ENCODE measurements at regions not wholly inside any gene's neighbourhood (a gene's known extent, or its start where the extent isn't known, plus 50 kb on each side); places are given as distances from the start of the nearest gene placed in this dataset.

- DNase-seq (ENCODE audit: low read depth in 4 of 4, low spot score in 3 of 4) = no peak
Observed at GRCh38 chr11:104370478-104370877, 206.5 kb upstream of the PDGFD start.

DNA sequence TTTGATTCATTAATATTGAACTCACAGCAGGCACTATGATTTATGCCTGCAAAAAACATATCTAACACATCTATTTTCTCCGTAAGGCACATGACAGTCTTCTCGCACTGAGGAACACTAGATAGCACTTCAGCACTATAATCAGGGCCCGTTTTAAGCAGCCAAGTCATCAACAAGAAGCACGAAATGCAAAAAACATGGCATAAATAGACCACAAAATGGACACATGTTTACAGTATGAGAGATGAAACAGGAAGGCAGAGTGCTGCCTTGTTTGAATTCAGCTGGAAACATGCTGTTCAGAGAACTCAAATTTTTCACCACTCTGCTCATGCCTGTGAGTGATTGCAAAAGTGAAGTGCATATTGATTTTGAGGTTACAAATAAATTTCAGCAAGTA lies 205.8 kb upstream of the PDGFD start:
- DNase-seq (ENCODE audit: low read depth in 4 of 4, low spot score in 3 of 4) = no peak

GRCh38 chr11:104366321-104366734 lies 202.4 kb upstream of the PDGFD start:
- no peak for DNase-seq (ENCODE audit: low read depth in 4 of 4, low spot score in 3 of 4)

DNA sequence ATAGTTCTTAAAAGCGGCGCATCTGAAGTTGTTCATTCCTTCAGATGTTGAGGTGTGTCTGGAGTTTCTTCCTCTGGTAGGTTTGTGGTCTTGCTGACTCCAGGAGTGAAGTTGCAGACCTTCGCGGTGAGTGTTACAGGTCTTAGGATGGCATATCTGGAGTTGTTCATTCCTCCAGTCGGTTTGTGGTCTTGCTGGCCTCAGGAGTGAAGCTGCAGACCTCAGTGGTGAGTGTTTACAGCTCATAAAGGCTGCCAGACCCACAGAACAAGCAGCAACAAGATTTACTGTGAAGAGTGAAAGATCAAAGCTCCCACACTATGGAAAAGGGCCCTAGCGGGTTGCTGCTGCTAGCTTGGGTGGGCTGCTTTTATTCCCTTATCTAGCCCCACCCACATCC lies 201.7 kb upstream of the PDGFD start:
- no peak for DNase-seq (ENCODE audit: low read depth in 4 of 4, low spot score in 3 of 4)

GRCh38 chr11:104361975-104362374 lies 198.0 kb upstream of the PDGFD start:
- DNase-seq (ENCODE audit: low read depth in 4 of 4, low spot score in 3 of 4) = no peak

DNA sequence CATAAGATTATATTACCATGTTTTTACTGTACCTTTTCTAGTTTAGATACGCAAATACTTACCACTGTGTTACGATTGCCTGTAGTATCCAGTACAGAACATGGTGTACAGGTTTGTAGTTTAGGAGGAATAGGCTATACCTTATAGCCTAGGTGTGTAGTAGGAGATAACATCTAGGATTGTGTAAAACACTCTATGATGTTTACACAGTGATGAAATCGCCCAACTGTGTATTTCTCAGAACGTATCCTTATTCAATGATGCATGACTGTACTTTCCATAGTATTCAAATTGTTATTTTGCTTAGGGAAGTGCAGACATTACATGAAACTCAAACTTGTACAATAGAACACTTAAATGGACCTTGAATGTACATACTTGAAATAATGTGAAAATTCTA lies 188.1 kb upstream of the PDGFD start:
- DNase-seq (ENCODE audit: low read depth in 4 of 4, low spot score in 3 of 4) = no peak

- DNase-seq (ENCODE audit: low read depth in 4 of 4, low spot score in 3 of 4) = no peak
Observed at GRCh38 chr11:104343578-104343977, 179.6 kb upstream of the PDGFD start.

DNA sequence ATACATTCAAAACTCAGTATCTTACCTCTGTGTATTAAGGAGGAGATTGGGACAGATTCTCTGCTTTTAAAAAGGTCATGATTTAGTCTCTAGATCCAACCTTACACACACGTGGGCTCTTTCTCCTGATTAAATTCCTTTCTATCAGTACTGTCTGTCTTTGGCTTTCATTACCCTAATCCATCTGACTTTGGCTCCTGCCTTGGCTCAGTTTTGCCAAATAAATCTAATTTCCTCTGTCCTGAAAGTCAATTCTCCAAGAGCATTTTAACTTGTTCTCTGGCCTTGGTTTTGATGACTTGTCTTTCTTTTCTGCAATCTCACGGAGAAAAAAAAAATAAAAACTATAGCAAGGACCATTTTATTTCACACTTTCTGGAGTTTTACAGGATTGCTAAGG lies 176.6 kb upstream of the PDGFD start:
- no peak for DNase-seq (ENCODE audit: low read depth in 4 of 4, low spot score in 3 of 4)

- DNase-seq (ENCODE audit: low read depth in 4 of 4, low spot score in 3 of 4) = no peak
Observed at GRCh38 chr11:104339380-104339831, 175.5 kb upstream of the PDGFD start.

GRCh38 chr11:104338186-104338585 lies 174.2 kb upstream of the PDGFD start:
- no peak for DNase-seq (ENCODE audit: low read depth in 4 of 4, low spot score in 3 of 4)

GRCh38 chr11:104337273-104337672 lies 173.3 kb upstream of the PDGFD start:
- DNase-seq (ENCODE audit: low read depth in 4 of 4, low spot score in 3 of 4) = no peak

GRCh38 chr11:104333977-104334376 lies 170.0 kb upstream of the PDGFD start:
- DNase-seq (ENCODE audit: low read depth in 4 of 4, low spot score in 3 of 4) = no peak

GRCh38 chr11:104332110-104332509 lies 168.2 kb upstream of the PDGFD start:
- DNase-seq (ENCODE audit: low read depth in 4 of 4, low spot score in 3 of 4) = no peak

- DNase-seq (ENCODE audit: low read depth in 4 of 4, low spot score in 3 of 4) = no peak
Observed at GRCh38 chr11:104329078-104329665, 165.2 kb upstream of the PDGFD start.

GRCh38 chr11:104328512-104328907 lies 164.6 kb upstream of the PDGFD start:
- DNase-seq (ENCODE audit: low read depth in 4 of 4, low spot score in 3 of 4) = no peak

DNA sequence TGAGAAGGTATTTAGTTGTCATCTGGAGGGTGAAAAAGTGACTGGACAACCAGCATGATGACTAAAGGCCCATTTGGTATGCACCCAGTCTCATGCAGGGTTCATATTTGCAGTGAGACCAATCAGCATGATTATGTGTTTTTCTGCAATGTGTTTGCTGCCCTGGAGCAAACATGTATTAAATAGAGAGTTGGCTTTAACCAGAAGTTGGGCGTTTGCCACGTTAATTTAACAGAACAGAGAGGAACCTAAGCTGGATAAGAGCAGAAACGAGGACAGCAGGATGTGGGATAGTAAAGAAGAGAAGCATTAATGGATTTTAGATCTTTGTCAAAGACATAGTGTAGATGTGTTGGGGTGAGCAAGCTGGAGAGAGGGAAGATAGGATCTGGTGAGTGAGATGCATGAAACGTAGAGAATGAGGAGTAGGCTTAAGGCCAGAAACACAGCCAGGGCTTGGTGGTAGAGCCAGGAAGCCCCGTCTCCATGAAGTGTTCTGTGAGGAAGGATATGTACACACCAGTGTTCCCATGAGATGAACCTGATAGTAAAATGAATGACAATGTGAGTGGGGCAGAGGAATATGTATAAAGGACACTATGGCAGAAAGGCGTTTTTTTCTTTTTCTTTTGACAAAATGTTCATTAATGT lies 164.0 kb upstream of the PDGFD start:
- DNase-seq (ENCODE audit: low read depth in 4 of 4, low spot score in 3 of 4) = no peak

GRCh38 chr11:104325093-104325492 lies 161.1 kb upstream of the PDGFD start:
- no peak for DNase-seq (ENCODE audit: low read depth in 4 of 4, low spot score in 3 of 4)

DNA sequence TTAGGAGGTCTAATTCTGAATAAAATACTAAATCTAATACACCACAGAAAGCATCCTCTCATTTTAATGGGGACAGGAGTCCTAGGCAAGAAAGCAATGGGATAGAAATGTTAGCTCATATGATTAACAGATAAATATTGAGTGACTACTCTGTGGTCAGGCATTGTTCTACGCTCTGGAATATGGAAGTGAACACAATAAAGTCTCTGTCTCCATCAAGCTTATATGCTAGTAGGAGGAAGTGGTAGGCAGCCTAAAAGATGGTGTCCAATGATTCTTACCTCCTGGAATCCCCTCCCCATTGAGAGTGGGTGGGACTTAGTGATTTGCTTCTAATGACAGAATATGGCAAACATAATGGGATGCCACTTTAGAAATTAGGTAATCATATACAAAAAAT lies 160.3 kb upstream of the PDGFD start:
- DNase-seq (ENCODE audit: low read depth in 4 of 4, low spot score in 3 of 4) = no peak

DNA sequence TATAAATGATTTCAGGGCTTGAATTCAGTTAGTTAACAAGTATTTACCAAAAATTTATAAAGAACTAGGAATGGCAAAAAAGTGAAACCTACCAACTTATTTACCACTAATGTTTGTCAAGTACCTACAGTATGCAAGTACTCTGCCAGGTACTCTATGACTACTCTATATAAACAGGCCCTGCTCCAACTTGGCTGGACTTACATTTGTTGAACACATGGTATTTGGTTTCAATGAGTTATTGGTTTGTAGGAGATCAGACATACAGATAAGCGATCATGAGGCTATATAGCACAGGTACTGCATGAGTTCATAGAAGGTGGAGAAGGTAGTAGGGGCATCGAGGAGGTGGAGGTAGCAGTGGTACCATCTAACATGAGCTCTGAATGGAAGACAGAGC lies 159.9 kb upstream of the PDGFD start:
- no peak for DNase-seq (ENCODE audit: low read depth in 4 of 4, low spot score in 3 of 4)

DNA sequence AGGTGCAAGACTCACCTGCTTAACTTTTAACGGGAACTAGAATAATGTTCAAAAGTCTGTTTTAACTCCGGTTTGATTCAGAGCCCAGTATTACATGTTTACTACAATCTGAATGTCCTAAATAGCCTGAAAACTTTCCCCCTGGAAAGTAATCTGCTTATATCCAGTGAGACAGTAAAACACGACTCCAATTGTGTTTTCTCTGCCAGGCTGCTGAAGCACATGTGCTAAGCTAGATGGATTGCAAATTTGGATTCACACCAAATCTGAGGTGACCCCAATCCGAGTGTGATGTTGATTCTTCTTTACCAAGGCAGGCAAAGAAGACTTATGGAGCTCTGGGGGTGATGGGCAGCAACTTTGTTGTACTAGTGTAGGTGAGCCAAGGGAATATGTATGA lies 158.7 kb upstream of the PDGFD start:
- no peak for DNase-seq (ENCODE audit: low read depth in 4 of 4, low spot score in 3 of 4)

GRCh38 chr11:104320956-104321355 lies 157.0 kb upstream of the PDGFD start:
- no peak for DNase-seq (ENCODE audit: low read depth in 4 of 4, low spot score in 3 of 4)

- DNase-seq (ENCODE audit: low read depth in 4 of 4, low spot score in 3 of 4) = no peak
Observed at GRCh38 chr11:104320097-104320496, 156.2 kb upstream of the PDGFD start.

DNA sequence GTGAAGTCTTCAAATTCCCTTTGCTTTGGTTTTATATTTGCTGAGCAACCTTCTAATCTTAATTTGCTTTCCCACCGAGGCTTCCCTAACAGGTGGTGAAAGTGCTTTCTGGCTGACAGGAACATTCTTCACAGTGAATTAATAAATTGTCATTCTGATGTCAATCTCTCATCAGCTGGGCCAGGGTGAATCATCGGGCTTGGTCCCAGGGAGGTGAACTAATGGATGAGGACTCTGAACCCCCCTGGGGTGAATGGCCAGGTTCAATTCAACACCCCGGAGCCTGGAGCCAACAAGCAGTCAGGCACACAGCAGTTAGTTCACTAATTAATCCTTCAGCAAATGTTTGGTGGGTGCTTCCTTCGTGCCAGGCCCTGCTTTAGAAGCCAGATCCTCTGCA lies 155.4 kb upstream of the PDGFD start:
- no peak for DNase-seq (ENCODE audit: low read depth in 4 of 4, low spot score in 3 of 4)

All from left renal pelvis (tissue), 4 donors.